ENCODE measurements at regions not wholly inside any gene's neighbourhood (a gene's known extent, or its start where the extent isn't known, plus 50 kb on each side); places are given as distances from the start of the nearest gene placed in this dataset.

- H3K27me3 ChIP-seq, result no peaks in the 10 kb centered on the region
- peak overlapping the region; percentile 56 for H3K27ac ChIP-seq
- H3K36me3 ChIP-seq, result peaks cover 0 to 12% of the 10 kb centered on the region in 2 donors
- TF ChIP-seq CTCF (IDR thresholded peaks at IDR 0.05), result no peak
- H3K4me1 ChIP-seq, result peaks cover 79% of the 10 kb centered on the region
- H3K9me3 ChIP-seq, result no peaks in the 10 kb centered on the region
- H3K4me3 ChIP-seq, result no peak overlapping the region
- intact Hi-C loops (cut with DNase I), result no loop called here
- DNase-seq (ENCODE audit: extremely low spot score in 2 of 2), result no peak
These were observed 258.7 kb downstream of the SEC14L1 start for GRCh38 chr17:77399319-77399957.

- intact Hi-C loops (cut with DNase I), result no loop called here
- no peaks in the 10 kb centered on the region for H3K9me3 ChIP-seq
- no peaks in the 10 kb centered on the region for H3K27me3 ChIP-seq
- H3K4me1 ChIP-seq, result peaks cover 81% of the 10 kb centered on the region
- H3K4me3 ChIP-seq, result peak overlapping the region in 1 of 2 donors; percentile 5
- no peak for DNase-seq (ENCODE audit: extremely low spot score in 2 of 2)
- H3K27ac ChIP-seq, result peak overlapping the region; percentile 56
- TF ChIP-seq POLR2AphosphoS5 (IDR thresholded peaks at IDR 0.05; ENCODE audit: insufficient read depth in 1 of 2, low read depth in 1 of 2) (peak in 1 of 2 donors; percentile 11), POLR2A (IDR thresholded peaks at IDR 0.05) (no peak), CTCF (IDR thresholded peaks at IDR 0.05) (peak in 1 of 3 experiments; percentile 18)
- peaks cover 0 to 12% of the 10 kb centered on the region in 2 donors for H3K36me3 ChIP-seq
These were observed 259.7 kb downstream of the SEC14L1 start for GRCh38 chr17:77400445-77400870.

- no peak for DNase-seq (ENCODE audit: extremely low spot score in 2 of 2)
- H3K36me3 ChIP-seq, result peaks cover 0 to 12% of the 10 kb centered on the region in 2 donors
- no peaks in the 10 kb centered on the region for H3K27me3 ChIP-seq
- H3K4me1 ChIP-seq, result peaks cover 75% of the 10 kb centered on the region
- intact Hi-C loops (cut with DNase I), result no loop called here
- no peak for TF ChIP-seq POLR2A (IDR thresholded peaks at IDR 0.05)
- H3K9me3 ChIP-seq, result no peaks in the 10 kb centered on the region
- peak overlapping the region; percentile 90 for H3K27ac ChIP-seq
- H3K4me3 ChIP-seq, result no peak overlapping the region
These were observed 261.5 kb downstream of the SEC14L1 start for GRCh38 chr17:77402159-77402731.

- peaks cover 0 to 12% of the 10 kb centered on the region in 2 donors for H3K36me3 ChIP-seq
- no peak for TF ChIP-seq POLR2A (IDR thresholded peaks at IDR 0.05)
- no peak for TF ChIP-seq CTCF (IDR thresholded peaks at IDR 0.05)
These were observed 263.1 kb downstream of the SEC14L1 start for GRCh38 chr17:77403854-77404253.

GRCh38 chr17:77404812-77405581 is 264.2 kb downstream of the SEC14L1 start:
- Histone ChIP-seq H3K4me3 (peak overlapping the region in 1 of 2 donors; percentile 5), H3K27me3 (no peaks in the 10 kb centered on the region), H3K36me3 (peaks cover 0 to 12% of the 10 kb centered on the region in 2 donors), H3K9me3 (no peaks in the 10 kb centered on the region), H3K4me1 (peaks cover 78% of the 10 kb centered on the region), H3K27ac (peak overlapping the region; percentile 90)
- intact Hi-C loops (cut with DNase I), result no loop called here
- DNase-seq (ENCODE audit: extremely low spot score in 2 of 2), result no peak
- TF ChIP-seq POLR2AphosphoS5 (IDR thresholded peaks at IDR 0.05; ENCODE audit: insufficient read depth in 1 of 2, low read depth in 1 of 2) (peak in 1 of 2 donors; percentile 61), CTCF (IDR thresholded peaks at IDR 0.05) (no peak), POLR2A (IDR thresholded peaks at IDR 0.05) (no peak)

More at GRCh38 chr17:77403854-77404253, 263.1 kb downstream of the SEC14L1 start:
- no peak for DNase-seq (ENCODE audit: extremely low spot score in 2 of 2)
- no peaks in the 10 kb centered on the region for H3K9me3 ChIP-seq
- peaks cover 75% of the 10 kb centered on the region for H3K4me1 ChIP-seq
- intact Hi-C loops (cut with DNase I), result no loop called here
- no peak overlapping the region for H3K4me3 ChIP-seq
- H3K27ac ChIP-seq, result peak overlapping the region; percentile 90
- no peaks in the 10 kb centered on the region for H3K27me3 ChIP-seq

All from vagina (tissue), 2 donors.